ENCODE measurements at regions not wholly inside any gene's neighbourhood (a gene's known extent, or its start where the extent isn't known, plus 50 kb on each side); places are given as distances from the start of the nearest gene placed in this dataset.

DNA sequence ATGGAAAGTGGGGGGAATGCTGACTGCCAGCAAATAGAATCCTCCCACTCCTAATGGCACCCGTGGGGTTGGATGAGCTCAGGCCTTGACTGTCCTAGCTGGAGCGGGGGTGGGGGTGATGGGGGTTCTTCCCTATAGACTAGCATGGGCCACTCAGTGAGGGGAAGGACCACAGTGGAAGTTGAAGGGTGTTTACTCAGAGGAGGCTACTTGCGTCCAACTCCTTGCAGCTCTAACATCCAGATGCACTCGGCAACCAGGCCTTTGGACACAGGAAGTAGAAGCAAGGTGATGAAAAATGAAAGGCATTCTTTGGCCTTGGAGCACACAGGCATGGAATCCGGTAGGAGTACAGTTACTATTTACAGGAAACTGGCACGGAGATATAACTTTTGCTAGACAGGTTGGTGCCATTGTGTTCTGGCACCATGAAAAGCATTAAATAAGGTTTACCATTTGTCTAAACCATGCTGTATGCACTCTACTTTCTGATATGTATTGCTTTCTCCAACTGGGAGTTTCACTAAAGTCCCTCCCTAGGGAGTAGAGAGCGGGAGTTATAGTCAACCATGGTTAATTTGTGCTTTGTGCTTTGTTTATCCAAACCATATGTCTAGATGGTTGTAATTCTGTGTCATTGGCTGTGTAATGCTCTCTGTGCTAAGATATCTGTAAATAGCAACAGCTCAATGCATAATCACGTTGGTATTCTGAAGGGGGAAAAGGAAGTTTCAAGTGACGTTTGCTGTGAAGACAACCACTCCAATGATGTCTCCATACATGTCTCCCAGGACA is 125.3 kb downstream of the TSHZ3 start:
- H3K27ac ChIP-seq, result peak overlapping the region; percentile 52
- no peak for DNase-seq (ENCODE audit: low read depth, low spot score)

DNA sequence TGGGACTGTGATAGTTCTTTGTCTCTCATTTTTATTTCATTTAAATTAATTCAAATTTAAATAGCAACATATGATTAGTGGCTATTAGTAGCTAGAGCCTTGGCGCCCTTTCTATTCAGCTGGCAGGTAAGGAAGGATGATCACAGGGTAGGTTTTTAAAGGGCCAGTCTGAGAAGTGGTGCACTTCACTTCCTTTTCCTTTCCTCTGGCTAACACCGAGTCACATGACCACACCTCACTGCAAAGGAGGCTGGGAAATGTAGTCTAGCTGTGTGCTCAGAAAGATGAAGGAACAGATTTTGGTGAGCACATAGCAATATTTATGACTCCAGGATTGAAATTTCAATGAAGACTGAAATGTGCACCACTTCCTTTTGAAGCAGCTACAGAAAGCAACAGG is 128.7 kb downstream of the TSHZ3 start:
- no peak for DNase-seq (ENCODE audit: low read depth, low spot score)
- no peak overlapping the region for H3K27ac ChIP-seq

DNA sequence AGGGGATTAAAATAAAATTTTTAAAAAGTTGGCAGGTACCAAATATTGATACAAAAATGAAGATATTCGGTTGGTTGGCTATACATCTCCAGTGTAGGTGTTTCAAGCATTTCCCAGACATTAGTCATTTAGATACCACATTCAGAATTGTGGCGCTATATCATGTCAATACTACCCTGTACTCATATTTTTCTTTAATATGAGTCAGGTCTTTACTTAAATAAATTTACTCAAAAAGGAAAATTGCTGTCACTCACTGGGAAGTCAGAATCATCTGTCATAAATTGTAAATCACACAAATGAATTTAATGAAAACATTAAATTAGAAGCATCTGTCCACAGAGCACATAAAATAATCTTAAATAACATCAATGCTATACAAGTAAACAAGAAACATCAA is 134.2 kb downstream of the TSHZ3 start:
- H3K27ac ChIP-seq, result peak overlapping the region; percentile 97
- no peak for DNase-seq (ENCODE audit: low read depth, low spot score)

DNA sequence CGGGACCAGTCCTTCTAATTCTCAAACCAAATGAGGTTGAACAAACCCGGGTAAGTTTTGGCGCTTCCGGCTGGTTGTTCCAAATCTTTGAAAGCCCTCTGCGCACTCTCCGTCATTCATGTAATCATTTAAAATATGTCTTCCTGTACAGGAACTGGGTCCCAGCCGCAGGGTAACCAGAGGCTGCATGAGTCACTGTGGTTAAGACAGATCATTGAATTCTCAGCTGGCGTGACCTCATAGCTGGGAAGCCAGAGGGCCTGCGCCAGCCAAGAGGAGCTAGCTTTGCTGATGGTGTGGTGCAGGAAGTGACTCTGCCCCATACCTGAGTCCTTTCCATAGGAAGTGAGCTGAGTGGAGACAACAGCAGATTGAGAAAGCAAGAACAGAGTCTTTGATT is 135.2 kb downstream of the TSHZ3 start:
- DNase-seq (ENCODE audit: low read depth, low spot score), result peak; percentile 98
- peak overlapping the region; percentile 97 for H3K27ac ChIP-seq

DNA sequence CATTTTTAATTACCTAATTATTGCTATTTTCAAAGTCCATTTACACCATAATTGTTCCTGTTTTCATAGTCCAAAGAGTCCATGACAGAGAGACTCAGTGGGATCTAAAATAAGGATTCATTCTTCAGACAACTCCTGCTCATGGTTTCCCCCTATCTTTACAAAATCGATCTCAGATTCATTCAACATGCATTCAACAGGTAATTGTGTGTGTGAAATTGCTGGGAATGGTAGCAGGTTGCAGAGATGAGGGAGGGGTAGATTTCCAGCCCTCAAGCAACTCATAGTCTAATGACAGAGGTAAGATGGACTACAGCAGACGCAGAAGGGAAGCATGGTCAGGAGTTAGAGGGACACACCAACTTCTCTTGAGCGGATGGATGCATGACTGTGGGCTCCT is 138.1 kb downstream of the TSHZ3 start:
- DNase-seq (ENCODE audit: low read depth, low spot score), result no peak
- H3K27ac ChIP-seq, result no peak overlapping the region

DNA sequence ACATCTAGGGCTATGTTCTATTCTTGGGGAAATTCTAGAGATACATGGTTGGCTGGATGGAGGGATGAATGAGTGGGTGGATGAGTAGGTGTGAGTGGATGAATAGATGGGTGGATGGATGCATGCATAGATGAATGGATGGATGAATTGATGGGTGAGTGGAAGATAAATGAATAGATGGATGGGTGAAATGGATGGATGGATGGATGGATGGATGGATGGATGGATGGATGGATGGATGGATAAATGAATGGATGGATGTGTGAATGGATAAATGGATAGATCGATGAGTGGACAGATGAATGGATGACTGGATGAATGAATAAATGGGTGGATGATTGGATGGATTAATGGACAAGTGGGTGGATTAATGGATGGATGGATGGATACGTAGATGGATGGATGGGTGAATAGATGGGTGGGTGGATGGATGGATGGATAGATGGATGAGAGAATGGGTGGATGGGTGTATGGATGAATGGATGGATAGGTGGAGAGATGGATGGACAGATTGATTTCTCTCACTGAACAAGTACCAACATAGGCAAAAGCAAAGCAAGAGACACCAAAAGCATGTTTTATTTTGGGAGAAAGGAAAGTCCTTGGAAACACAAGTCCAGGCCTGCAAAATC is 143.2 kb downstream of the TSHZ3 start:
- no peak for DNase-seq (ENCODE audit: low read depth, low spot score)

DNA sequence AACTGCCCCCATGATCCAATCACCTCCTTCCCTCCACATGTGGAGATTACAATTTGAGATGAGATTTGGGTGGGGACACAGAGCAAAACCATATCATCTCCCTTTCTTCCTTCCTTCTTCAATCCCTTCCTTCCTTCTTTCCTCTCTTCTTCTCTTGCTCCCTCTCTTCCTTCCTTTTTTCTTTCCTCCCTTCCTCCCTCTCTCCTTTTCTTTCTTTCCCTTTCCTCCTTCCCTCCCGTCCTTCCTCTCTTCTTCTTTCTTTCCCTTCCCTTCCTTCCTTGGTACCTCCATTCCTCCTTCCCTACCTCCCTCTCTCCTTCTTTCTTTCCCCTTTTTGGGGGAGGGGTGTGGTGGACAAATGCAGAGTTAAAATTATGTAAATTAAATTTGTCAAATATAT is 145.1 kb downstream of the TSHZ3 start:
- H3K27ac ChIP-seq, result no peak overlapping the region
- DNase-seq (ENCODE audit: low read depth, low spot score), result no peak

More for the DNA sequence above, 143.2 kb downstream of the TSHZ3 start:
- H3K27ac ChIP-seq, result no peak overlapping the region

DNA sequence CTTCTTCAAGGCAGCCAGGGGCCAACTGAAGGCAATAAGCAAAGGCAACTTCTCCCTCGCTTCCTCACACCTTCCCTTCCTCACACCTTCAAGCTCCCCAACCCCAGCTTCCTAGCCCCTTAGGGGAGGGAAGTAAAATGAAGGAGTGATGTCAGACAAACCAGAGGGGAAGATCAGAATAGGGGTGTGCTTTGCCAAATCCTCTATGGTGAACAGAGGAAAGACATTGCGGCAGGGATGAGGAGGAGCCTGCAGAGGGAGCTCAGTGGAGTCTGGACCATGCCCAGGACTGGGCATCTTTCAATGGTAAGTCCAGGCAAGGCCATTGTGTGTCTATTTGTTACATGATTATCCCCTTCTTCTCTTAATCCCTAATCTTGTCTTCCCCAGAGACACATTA is 164.0 kb downstream of the TSHZ3 start:
- no peak overlapping the region for H3K27ac ChIP-seq
- no peak for DNase-seq (ENCODE audit: low read depth, low spot score)

DNA sequence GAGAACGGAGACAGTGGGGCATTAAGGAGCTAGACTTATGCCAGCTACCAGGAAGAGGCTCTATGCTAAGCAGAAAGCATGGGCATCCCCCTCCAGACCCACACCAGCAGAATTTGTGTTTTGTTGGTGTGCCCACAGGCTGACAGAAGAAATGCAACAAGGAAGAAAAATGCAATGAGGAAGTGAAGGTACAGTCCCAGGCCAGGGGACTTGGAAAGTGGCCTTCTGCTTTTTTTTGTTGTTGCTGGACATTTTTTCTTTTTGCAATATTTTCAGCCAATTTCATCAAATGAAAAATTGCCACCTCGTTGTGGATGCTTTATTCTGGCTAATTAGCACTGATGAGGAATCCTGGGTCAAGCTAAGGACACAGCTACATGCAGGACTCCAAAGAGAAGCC is 167.7 kb downstream of the TSHZ3 start:
- no peak overlapping the region for H3K27ac ChIP-seq
- DNase-seq (ENCODE audit: low read depth, low spot score), result no peak

DNA sequence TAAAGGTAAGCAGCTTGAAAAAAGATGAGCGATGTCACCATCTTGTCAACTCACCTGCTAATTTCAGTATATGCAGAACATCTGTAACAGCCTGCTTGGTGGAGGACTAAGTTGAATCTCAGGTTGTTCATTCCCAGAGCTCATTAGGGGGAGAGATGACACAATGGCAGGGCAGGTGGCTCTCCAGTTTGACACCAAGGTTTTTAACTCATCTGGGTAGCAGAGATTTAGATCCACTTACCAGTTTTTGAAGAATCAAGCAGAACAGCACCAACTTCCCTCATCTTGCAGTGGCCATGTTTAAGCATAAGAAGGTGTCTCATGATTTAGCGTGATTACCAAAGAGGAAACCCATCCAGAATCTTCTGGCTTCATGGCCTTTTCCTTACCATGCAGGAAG is 168.3 kb downstream of the TSHZ3 start:
- DNase-seq (ENCODE audit: low read depth, low spot score), result no peak
- no peak overlapping the region for H3K27ac ChIP-seq

DNA sequence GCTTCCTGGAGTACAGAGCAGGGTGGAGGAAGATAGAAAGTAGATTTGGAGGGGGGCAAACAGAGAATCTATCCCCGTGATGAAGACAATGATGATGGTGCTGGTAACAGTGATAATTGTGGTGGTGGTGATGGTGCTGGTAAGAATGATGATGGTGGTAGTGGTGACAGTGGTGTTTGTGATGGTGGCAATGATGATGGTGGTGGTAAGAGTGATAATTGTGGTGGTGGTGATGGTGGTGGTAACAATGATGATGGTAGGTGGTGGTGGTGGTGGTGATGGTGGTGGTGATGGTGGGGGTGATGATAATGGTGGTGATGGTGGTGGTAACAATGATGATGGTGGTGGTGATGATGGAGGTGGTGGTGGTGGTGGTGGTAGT is 169.8 kb downstream of the TSHZ3 start:
- H3K27ac ChIP-seq, result no peak overlapping the region
- no peak for DNase-seq (ENCODE audit: low read depth, low spot score)

DNA sequence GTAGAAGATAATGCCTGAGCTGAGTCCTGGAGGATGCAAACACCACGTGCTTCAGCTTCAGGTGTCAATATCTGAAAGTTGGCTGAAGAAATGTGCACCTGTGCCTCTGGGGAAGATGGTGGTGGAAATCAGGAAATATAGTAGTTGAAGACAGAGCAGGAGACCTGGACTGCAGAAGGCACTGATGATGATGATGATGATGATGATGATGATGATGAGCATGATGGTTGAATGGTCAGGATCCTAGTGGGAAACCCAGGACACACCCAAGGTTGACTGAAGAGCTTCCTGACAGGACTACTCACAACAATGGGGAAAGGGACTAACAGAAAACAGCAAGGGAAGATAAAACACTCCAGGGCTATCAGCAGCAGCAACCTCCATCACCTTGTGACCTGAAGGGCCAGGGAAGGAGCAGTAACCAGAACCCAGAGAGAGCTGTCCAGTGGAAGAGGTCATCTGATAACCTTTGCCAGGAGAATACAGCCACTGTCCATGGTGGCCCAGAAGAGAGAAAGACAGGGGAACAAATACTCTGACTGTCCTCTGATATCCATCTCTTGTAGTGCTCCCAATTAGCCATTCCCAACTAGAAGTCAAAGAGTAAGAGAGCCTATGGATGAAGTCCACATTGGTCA is 170.3 kb downstream of the TSHZ3 start:
- H3K27ac ChIP-seq, result no peak overlapping the region

DNA sequence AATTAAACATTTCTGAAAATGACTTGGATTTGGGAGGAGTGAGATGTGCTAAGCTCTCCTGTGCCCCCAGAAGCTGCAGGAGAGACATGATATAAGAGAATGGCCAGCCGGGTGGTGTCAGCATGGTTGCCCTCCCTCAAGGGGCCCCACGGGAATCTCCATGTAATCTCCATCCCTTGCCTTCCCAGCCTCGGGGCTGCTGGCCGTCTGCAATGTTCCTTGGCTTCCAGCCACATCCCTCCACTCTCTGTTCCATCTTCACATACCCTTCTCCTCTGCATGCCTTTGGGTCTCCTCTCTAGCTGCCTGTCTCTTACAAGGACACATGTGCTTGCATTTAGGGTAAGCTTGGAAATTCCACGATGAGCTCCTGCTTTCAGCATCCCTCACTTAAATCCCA is 172.0 kb downstream of the TSHZ3 start:
- no peak for DNase-seq (ENCODE audit: low read depth, low spot score)
- no peak overlapping the region for H3K27ac ChIP-seq

More for the DNA sequence above, 170.3 kb downstream of the TSHZ3 start:
- DNase-seq (ENCODE audit: low read depth, low spot score), result no peak

DNA sequence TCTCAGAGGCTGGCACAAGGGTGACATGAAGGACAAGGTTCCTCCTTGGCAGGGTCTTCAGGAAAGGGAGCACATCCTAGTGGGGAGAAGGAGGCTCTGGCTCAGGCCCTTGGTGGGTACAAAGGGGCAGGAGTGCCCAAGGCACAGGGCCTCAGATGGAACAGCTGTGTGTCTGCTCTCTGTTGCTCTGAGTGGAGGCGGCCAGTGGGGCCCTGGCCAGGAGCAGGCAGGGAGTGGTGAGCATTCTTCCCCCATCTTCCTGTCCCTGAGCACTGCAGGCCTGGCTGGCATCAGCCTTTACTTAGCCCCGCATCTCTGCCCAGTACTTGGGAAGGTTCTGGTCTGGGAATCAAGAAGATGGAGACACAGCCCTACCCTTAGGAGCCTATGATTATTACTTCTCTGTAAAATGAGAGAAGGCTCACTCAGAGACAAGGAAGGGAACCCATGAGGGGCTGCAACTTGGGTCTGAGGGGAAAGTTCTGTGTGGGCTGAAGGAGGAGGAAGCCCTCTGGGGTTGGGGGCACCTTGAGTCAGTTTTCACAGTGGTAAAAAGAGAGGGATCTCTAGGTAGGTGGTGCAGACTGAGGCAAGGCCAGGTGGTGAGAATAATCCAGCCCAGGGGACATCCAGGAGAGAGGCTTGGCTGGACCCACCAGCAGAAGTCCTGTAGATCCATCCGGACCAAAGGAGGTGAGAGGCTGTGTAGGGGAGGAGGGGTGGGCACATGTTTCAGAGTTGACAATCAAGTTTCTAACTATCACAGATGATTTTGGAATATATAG is 173.5 kb downstream of the TSHZ3 start:
- no peak overlapping the region for H3K27ac ChIP-seq
- no peak for DNase-seq (ENCODE audit: low read depth, low spot score)

DNA sequence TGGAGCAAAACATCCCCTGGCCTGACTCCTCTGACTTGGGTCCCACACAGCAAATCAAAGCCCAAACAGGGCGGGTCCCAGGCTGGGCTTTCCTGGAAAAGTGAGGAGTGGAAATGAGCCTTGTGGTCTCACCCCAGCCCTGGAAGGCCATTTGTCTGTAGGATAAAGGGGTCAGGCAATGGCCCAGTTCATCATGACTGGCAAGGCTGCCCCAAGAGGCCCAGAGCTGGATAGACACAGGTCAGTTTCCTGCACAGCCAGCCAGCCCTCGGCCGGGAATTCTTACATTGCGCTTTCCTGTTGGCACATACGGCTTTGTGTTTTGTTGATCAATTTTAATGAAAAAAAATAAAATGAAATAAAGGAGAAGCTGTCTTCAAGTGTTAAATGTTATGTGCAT is 174.3 kb downstream of the TSHZ3 start:
- H3K27ac ChIP-seq, result no peak overlapping the region
- no peak for DNase-seq (ENCODE audit: low read depth, low spot score)

DNA sequence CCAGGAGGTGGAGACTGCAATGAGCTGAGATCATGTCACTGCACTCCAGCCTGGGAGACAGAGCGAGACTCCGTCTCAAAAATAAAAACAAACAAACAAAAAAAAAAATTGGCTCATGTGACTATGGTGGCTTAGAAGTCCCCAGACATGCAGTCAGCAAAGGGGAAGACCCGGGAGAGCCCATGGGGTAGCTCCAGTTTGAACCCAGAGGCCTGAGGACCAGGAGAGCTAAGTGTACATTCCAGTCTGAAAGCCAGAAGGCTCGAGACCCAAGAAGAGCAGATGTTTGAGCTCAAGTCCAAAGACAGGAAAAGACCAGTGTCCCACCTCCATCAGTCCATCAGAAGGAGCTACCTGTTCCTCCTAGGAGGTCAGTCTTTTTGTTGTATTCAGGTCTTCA is 175.2 kb downstream of the TSHZ3 start:
- DNase-seq (ENCODE audit: low read depth, low spot score), result no peak
- H3K27ac ChIP-seq, result no peak overlapping the region

DNA sequence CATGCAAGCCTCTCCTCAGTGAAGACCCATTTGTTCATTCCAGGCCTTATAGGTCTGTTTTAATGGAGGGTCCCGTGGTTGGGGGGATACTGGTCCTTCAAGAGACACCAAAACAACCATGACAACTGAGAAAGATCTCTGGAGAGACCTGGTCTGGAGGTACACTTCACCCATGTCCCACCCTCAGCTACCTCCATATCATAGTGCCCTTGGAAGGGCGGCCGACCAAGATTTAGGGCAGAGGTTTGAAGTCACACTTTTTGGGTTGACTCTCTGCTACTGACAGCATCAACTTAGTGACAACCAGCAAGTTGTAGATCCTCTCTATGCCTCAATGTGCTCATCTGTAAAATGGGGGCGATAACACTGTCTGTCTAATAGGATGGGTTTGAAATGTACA is 177.3 kb downstream of the TSHZ3 start:
- no peak overlapping the region for H3K27ac ChIP-seq
- no peak for DNase-seq (ENCODE audit: low read depth, low spot score)

DNA sequence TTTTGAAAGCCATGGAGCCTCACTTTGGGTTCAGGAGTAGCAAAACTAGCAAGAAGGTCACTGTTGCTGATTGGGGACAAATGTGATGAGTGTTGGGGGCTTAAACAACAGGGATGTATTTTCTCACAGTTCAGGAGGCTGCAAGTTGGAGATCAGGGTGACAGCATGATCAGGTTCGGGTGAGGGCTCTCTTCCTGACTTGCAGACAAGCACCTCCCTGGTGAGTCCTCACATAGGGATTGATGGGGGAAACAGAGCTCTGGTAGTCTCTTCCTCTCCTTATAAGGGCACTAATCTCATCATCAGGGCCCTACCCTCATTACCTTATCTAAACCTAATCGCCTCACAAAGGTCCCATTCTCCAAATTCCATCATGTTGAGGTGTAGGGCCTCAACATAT is 179.2 kb downstream of the TSHZ3 start:
- no peak overlapping the region for H3K27ac ChIP-seq

DNA sequence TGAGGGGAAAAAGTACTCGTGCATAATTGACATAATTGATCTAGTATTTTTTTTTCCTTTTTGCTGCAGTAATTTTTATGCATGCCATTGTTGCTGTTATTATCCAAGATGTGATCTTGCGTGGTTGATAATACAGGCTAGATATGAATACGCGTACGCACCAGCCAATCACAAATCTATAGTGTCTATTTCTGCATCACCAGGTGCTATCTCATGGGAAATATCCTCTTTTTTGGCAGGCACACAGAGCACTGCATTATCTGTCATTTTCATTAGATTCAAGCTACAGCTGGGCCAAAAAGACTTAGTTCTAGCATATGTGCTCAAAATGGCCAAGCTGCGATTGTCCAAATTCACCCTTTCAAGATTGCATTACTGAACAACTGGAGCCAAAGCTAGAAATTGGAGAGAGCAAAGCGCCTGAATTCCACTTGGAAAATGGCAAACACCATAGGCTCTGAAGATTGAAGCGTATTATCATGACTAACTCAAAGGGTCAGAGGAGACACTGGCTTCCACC is 181.1 kb downstream of the TSHZ3 start:
- H3K27ac ChIP-seq, result no peak overlapping the region
- no peak for DNase-seq (ENCODE audit: low read depth, low spot score)

More for the DNA sequence above, 179.2 kb downstream of the TSHZ3 start:
- DNase-seq (ENCODE audit: low read depth, low spot score), result no peak

DNA sequence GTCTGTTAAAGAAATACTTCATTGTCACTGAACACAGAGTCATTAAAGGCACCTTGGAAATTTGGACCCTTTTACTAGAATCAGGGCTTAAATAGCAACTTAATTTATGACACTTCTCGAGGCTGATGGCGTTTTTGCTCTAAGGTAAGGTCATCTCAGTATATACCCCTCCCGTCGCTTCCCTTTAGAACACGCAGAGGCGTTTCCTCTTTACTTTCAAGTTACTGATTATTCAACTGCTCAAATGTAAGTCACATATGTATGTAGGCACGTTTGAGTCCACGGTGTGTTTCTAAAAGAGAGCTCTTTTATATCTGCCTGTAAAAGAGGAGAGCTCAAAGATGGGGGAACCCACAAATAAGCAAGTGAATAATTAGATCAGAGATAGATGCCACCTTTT is 181.5 kb downstream of the TSHZ3 start:
- no peak overlapping the region for H3K27ac ChIP-seq
- DNase-seq (ENCODE audit: low read depth, low spot score), result no peak

DNA sequence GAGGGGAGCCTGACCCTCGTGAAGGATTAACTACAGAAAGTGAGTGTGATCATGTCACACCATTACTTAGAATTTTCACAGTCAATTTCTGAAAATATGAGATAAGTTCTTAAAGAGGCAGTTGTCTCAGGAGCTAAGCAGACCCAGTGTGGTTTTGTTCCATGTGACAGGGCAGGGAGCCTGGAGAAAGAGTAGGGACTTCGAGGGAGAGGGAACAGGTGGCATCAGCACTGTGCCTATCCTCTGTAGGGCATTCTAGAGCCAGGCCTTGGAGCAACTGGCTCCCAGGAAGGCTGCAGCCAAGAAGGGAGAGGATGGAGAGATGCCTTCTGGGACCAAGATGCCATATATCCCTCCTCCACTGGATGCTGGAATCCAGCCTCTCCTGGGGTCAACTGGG is 183.0 kb downstream of the TSHZ3 start:
- no peak for DNase-seq (ENCODE audit: low read depth, low spot score)
- no peak overlapping the region for H3K27ac ChIP-seq

All from epithelial cell of prostate (primary cell).